Upper lobe of left lung (tissue), 4 donors: ENCODE measurements at regions not wholly inside any gene's neighbourhood (a gene's known extent, or its start where the extent isn't known, plus 50 kb on each side); places are given as distances from the start of the nearest gene placed in this dataset.

Experiments
- CTCF ChIP-seq, 6 experiments: fragments of 450-650 bp in 4 of 6; fragments of 200-600 bp in 2 of 6; sonication (generic) in 2 of 6; IDR thresholded peaks; one replicate each; pipeline ENCODE4 v1.5.1; 2016 to 2019; ENCODE audit warnings: antibody characterized with exemption in 6 of 6
- EP300 ChIP-seq, 4 donors: sonication (generic); formaldehyde crosslinking; IDR thresholded peaks; one replicate each; pipeline ENCODE4 v1.5.1; 2017; ENCODE audit warnings: antibody characterized with exemption in 4 of 4, control low read depth in 2 of 4
- POLR2A ChIP-seq, 4 donors: fragments of 450-650 bp; IDR thresholded peaks; one replicate each; pipeline ENCODE4 v1.5.1; 2016 to 2017; ENCODE audit warnings: antibody characterized with exemption in 4 of 4, mild to moderate bottlenecking in 2 of 4
- POLR2AphosphoS5 ChIP-seq, 2 donors: sonication (generic); formaldehyde crosslinking; IDR thresholded peaks; one replicate each; pipeline ENCODE4 v1.5.1; 2017; ENCODE audit warnings: antibody characterized with exemption in 2 of 2

- TF ChIP-seq CTCF (IDR thresholded peaks at IDR 0.05) = no peak
- TF ChIP-seq POLR2AphosphoS5 (IDR thresholded peaks at IDR 0.05) = no peak
- no peak for TF ChIP-seq EP300 (IDR thresholded peaks at IDR 0.05)
- no peak for TF ChIP-seq POLR2A (IDR thresholded peaks at IDR 0.05)
These were observed 787.8 kb upstream of the FAM174A start for GRCh38 chr5:99747342-99747741.
